ENCODE measurements at regions not wholly inside any gene's neighbourhood (a gene's known extent, or its start where the extent isn't known, plus 50 kb on each side); places are given as distances from the start of the nearest gene placed in this dataset.

GRCh38 chr18:78034755-78035154 is 785.1 kb downstream of the GALR1 start:
- WGBS, 5 donors: 76 to 88% (median 87%) methylated on average over 6 of the region's 6 CpGs
- H3K4me1 ChIP-seq: no peaks in the 10 kb centered on the region
- TF ChIP-seq CTCF (IDR thresholded peaks at IDR 0.05): no peak
- no peak for TF ChIP-seq POLR2AphosphoS5 (IDR thresholded peaks at IDR 0.05)
- no peak for TF ChIP-seq EP300 (IDR thresholded peaks at IDR 0.05)
- TF ChIP-seq POLR2A (IDR thresholded peaks at IDR 0.05): no peak
- H3K27ac ChIP-seq: no peak overlapping the region
- no peaks in the 10 kb centered on the region for H3K27me3 ChIP-seq
- no peak for DNase-seq
- no peak overlapping the region for H3K4me3 ChIP-seq
- no peaks in the 10 kb centered on the region for H3K36me3 ChIP-seq
- intact Hi-C loops (cut with DNase I; ENCODE audit: low total_unique reads): no loop called here
- H3K9me3 ChIP-seq: peaks cover 0 to 2% (median under 1%) of the 10 kb centered on the region in 4 donors

GRCh38 chr18:78041218-78041617 is 791.6 kb downstream of the GALR1 start:
- H3K9me3 ChIP-seq: peaks cover 0 to 40% (median 30%) of the 10 kb centered on the region in 4 donors
- TF ChIP-seq CTCF (IDR thresholded peaks at IDR 0.05): no peak
- no peak for TF ChIP-seq POLR2AphosphoS5 (IDR thresholded peaks at IDR 0.05)
- 82 to 95% (median 86%) methylated on average over 1 of the region's 1 CpG for WGBS, 5 donors

GRCh38 chr18:78046631-78047030 is 797.0 kb downstream of the GALR1 start:
- Histone ChIP-seq H3K27ac (no peak overlapping the region), H3K4me1 (no peaks in the 10 kb centered on the region), H3K4me3 (no peak overlapping the region), H3K36me3 (no peaks in the 10 kb centered on the region), H3K9me3 (peaks cover 0 to 19% (median 14%) of the 10 kb centered on the region in 4 donors), H3K27me3 (peaks cover 0 to 31% (median 0%) of the 10 kb centered on the region in 3 donors)
- intact Hi-C loops (cut with DNase I; ENCODE audit: low total_unique reads): no loop called here
- DNase-seq: no peak
- TF ChIP-seq CTCF (IDR thresholded peaks at IDR 0.05) (no peak), EP300 (IDR thresholded peaks at IDR 0.05) (no peak), POLR2AphosphoS5 (IDR thresholded peaks at IDR 0.05) (no peak), POLR2A (IDR thresholded peaks at IDR 0.05) (no peak)
- WGBS, 5 donors: 64 to 79% (median 76%) methylated on average over 3 of the region's 3 CpGs

More at GRCh38 chr18:78041218-78041617, 791.6 kb downstream of the GALR1 start:
- no peak overlapping the region for H3K4me3 ChIP-seq
- no peak overlapping the region for H3K27ac ChIP-seq
- H3K27me3 ChIP-seq: peaks cover 0 to 14% (median 0%) of the 10 kb centered on the region in 3 donors
- DNase-seq: no peak
- H3K36me3 ChIP-seq: no peaks in the 10 kb centered on the region
- intact Hi-C loops (cut with DNase I; ENCODE audit: low total_unique reads): no loop called here
- H3K4me1 ChIP-seq: no peaks in the 10 kb centered on the region

GRCh38 chr18:78049281-78049680 is 799.6 kb downstream of the GALR1 start:
- no peak overlapping the region for H3K4me3 ChIP-seq
- H3K9me3 ChIP-seq: no peaks in the 10 kb centered on the region
- H3K36me3 ChIP-seq: no peaks in the 10 kb centered on the region
- no peak for DNase-seq
- peaks cover 0 to 30% (median 0%) of the 10 kb centered on the region in 3 donors for H3K27me3 ChIP-seq
- intact Hi-C loops (cut with DNase I; ENCODE audit: low total_unique reads): no loop called here
- H3K27ac ChIP-seq: no peak overlapping the region
- H3K4me1 ChIP-seq: no peaks in the 10 kb centered on the region
- 85 to 91% (median 90%) methylated on average over 10 of the region's 10 CpGs for WGBS, 5 donors
- no peak for TF ChIP-seq CTCF (IDR thresholded peaks at IDR 0.05)
- no peak for TF ChIP-seq EP300 (IDR thresholded peaks at IDR 0.05)
- no peak for TF ChIP-seq POLR2A (IDR thresholded peaks at IDR 0.05)
- no peak for TF ChIP-seq POLR2AphosphoS5 (IDR thresholded peaks at IDR 0.05)
